SK-N-DZ (cell line): ENCODE measurements at regions not wholly inside any gene's neighbourhood (a gene's known extent, or its start where the extent isn't known, plus 50 kb on each side); places are given as distances from the start of the nearest gene placed in this dataset.

Experiments
- DNase-seq: peaks from one replicate; pipeline ENCODE4 v3.0.0-alpha.2; 2015; ENCODE audit warnings: low spot score

DNA sequence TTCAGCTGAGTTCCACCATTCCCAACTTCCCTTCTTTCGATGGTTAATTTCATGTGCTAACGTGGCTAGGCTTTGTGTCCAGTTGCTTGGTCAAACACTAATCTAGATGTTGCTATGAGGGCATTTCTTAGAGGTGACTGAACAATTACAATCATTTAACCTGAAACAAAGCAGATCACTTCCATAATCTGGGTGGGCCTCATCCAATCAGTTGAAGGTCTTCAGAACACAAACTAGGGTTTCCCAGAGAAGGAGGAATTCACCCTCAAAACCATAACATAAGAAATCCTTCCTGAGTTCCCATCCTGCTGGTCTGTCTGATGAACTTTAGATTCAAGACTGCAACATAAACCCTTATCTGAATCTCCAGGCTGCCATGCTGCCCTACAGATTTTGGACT, 2381.7 kb downstream of the MAT2B start:
- no peak for DNase-seq

DNA sequence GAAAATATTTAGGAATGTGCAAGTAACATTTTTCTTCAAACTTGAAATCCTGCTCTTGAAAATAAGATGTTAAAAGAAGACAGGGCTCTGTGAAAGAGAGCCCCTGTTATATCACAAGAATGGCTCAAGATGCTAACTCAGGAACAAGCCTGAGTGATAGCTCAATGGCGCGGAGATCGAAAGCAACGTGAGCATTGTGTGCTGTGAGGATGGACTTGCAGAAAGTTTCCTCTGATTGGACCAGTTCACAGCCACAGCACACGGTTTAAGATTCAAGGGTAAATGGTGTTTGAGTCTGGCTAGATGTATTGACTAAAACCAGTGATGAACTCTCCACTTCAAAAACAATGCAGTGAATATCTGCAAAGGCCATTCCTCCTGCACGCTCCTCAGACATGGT, 2387.0 kb downstream of the MAT2B start:
- DNase-seq, result no peak

DNA sequence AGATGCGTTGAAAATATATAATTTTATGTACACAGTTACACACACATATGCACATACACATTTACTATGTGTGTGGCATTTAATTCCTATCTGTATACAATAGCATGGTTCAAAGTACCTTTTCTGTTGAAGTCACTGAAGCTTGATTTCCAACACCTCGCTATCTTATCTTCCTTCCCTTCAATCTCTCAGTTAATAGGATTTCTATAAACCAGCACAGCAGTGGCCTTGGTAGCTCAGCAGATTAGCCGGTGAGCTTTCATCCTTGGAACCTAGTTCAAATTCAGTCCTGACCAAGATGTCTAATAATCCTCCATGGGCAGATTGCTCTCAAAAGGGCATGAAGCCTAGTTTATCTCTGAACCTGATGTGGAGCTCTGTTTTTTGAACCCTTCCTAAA, 2389.5 kb downstream of the MAT2B start:
- DNase-seq, result no peak

DNA sequence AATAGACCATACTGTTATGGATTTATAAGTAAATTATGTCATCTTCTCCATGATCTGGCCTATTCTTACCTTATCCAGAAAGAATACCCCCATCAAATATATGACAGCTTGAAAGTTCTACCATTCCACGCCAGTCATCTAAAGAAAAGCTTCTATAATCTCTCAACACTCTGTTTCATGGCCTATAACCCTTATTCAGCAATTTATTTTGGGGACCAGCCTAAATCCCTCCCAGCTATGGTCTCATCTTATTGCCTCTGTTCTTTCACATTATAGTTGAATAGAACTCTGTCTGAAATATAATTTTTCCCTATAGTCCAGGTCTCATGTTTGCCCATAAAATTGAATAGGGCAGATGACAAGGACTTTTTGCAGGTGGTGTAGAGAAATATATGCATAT, 2387.6 kb upstream of the WWC1 start:
- DNase-seq, result no peak

DNA sequence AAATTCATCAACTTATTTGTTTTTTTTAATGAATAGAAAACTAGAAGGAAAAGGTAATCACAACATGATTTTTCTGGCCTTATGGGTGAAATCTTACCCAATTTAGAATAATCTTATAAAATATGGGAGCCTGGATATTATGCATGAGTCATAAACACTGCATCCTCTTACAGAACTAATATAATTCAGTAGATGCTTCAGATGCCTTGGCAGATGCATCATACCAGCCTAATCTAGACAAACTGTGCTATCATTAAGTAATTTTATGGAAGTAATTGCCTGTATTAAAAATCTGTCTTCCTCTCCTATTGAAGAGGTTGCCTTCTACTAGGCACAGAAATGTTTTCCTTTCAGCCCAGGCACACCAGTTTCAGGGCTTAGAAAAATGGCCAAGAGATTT, 2384.6 kb upstream of the WWC1 start:
- DNase-seq, result no peak

DNA sequence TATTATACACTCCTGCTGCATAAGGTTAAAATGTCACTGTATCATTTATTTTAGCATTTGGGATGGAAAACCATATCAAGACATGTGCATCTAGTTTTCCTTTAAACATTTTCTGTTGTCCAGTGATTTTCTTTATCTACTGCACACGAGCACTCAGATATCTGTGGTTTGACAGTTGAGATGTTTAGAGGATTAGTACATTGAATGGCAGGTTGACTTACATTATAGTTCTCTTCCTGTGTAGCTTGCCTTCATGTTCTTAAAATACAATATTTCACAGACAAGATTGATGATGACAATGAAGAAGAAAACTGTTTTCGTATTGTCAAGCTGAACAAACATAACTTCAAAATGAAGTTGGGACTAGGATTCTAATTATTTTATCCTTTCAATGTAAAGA, 2378.4 kb upstream of the WWC1 start:
- no peak for DNase-seq

DNA sequence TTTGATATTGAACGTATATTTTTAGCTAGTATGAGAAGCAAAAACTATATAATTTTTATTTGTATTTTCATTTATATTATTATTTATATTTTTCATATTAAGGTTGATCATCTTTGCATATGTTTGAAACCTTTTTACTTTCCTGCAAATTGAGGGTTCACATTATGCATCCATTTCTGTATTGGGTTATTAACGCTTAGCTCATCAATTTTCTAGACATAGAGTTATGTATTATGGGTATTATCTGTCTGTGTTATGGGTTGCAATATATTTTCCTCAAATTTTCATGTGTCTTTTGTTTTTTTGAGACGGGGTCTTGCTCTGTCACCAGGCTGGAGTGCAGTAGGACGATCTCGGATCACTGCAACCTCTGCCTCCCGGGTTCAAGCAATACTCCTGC, 2377.0 kb upstream of the WWC1 start:
- DNase-seq, result no peak

DNA sequence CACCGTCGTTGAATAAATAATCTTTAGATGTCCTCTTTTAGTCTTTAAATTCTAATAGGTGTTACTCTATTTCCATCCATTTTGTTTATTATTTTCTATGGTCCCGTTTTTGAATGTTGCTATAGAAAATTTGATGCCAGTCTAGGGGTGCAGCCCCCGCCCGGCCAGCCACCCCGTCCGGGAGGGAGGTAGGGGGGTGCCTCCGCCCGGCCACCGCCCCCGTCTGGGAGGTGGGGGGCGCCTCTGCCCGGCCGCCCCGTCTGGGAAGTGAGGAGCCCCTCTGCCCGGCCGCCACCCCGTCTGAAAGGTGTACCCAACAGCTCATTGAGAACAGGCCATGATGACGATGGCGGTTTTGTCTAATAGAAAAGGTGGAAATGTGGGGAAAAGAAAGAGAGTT, 2372.2 kb upstream of the WWC1 start:
- DNase-seq, result no peak

DNA sequence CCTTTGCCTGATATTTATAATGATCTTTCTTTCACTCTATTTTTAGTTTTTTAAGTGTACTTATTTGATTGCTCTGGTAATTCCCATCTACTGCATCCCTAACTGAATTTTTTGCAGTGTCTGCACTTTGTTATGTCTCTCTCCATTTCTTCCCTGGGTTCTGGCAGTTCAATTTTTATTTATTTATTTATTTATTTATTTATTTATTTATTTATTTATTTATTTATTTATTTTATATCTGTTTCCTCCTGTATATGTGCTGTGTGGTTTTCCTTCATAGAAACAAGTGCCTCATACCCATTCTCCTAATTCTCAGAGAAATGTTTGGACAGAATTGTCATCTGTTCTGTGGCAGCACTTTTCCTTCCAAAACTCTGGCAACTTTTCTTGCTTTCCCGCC, 2370.8 kb upstream of the WWC1 start:
- DNase-seq, result no peak

DNA sequence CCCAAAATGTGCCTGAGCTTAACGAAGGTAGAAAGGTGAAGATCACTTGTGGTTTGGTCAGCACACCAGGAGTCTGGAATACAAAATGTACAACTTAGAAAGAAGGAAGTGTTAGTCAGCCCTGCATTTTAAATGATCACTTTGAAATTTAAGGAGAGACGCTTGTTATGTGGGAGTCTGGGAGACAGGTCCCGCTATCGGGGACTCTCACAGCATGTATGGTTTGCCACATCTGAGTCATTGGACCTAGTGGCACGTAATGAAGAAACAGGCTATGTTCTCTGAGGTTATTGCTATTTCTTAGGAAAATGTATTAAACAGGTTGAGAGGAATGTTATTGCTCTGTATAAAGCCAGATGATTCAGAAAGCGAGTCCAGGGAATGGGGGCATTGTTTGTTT, 2362.5 kb upstream of the WWC1 start:
- no peak for DNase-seq

DNA sequence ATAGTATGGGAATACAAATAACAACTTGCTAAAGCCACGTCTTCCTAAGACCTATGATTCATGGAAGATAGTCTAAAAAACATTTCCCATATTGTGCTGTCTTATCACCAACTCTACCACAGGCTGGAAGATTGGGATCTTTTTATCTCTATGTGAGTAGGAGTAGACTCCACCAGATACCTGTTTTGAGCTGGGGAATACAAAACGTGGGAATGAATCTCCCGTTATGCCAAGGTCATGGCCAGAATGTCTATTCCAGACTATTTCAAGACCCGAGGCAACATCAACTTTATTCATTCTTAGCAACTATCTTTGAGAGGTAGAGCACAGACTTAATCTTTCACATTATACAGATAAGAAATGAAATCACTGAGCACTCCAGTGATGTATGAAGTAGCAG, 2350.9 kb upstream of the WWC1 start:
- DNase-seq, result no peak

DNA sequence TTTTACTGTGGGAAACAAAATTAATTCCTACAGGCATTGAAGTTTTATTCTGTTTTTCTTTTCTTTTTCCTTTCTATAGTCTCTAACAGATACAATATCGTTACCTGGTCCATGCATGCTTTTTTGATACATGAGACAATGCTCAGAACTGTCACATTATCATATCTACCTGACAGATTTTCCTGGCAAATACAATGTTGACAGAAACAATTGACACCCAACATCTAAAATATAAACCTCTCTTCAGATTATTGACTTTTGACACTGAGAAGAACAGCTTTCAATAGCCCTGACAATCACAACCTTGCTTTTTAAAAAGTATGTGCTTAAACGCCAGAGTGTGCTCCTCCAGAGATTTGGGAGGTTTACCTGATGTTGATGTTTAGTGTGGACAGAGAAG, 2334.6 kb upstream of the WWC1 start:
- no peak for DNase-seq

DNA sequence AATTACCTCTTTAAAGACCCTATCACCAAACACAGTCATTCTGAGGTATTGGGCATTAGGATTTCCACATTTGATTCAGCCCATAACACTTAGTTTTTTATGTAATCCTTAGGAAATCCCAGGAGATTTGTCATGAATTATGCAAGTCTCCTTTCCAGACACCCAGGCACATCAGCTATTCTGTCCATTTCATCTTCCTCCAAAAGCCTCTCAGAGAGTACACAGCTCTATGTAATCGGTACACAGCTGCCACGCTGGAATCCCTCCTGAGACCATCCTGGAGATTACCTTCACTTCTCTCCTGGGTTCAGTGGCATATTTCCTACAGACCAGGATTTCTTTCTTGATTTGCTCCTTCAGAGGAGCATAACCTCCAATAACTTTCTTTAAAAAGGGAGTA, 2309.8 kb upstream of the WWC1 start:
- DNase-seq, result no peak

DNA sequence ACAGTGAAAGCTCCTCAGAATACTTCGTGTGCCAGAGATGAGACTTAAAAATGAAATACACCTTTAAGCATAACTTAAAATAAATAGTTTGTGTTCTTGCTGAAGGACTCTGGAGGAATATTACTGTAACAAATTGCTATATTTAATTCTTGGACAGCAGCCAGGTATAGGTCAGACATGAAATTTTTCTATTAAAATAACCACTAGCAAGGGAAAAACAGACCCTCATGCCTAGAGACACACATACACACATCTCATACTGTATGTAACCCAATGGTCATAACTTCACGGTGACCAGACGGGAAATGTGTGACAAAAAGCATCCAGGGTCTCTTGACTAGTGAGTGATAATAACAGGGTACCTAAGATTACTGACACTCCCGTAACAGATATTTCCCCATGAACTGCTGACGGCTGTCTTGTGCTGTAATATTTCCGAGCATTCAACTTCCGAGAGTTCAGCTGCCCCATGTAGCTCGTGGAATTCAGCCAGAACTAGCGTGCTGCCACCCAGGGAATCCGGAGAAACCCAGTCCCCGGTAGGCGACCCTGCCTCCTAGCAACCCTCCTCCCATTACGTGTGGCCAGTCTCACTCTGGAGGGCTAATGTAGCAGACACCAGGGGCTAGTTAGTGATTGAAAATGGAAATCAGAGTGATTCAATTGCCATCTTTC, 2295.1 kb upstream of the WWC1 start:
- no peak for DNase-seq

DNA sequence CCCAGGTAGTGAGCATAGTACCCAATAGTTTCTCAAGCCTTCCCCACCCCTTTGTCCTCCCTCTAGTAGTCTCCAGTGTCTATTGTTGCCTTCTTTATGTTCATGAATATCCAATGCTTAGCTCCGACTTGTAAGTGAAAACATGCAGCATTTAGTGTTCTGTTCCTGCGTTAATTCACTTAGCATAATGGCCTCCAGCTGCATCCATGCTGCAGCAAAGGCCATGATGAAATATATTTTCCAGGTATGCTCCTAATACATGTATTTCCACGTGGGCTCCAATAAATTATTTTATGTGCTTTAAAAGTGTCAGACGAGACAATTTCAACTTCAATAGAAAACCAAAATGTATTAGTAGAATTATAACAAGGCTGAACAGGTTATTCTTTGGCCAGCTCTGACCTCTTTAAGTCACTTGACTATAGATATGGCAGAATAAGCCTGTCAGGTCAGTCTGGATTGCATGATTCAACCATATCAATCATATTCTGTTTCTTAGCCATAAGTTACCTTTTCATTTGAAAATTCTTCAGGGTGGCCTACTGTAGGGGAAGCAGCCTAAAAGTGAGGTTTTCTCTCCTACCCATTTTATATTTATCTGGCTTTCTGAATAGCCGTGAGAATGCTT, 2291.6 kb upstream of the WWC1 start:
- DNase-seq, result peak; percentile 87

DNA sequence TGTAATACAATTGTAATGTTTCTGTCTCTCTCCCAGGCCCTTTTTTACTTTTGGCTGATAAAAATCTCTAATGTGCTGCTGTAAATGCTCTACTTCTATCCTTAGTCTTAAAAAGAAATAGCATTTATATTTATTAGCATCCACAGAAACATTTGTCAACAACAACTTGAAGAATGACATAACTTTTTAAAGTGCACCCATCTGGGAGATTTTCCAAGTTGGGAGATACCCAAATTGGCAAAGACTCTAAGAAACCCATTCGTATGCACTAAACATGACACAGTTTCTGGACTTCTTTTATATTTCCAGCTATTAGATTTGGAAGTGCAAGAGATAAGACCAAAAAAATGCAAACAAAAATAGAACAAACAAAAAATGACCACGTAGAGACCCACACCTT, 2287.4 kb upstream of the WWC1 start:
- no peak for DNase-seq

DNA sequence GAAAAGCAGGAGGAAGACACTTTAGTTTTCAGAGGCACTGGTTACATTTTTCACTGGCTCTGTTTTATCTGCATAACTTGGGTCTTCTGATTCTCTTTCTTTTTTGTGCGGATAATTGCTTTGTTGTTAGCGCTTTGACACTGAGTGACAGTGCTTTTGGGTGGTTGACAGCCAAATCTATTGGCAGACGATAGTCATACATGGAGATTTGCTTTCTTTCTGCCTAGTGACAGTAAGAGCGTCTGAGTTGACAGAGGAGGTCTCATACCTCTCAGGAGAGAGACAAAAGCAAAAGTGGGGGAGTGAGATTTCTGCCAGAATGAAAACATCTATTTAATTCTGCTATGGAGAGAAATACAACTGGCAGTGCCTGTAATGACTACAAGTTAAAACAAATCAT, 2278.0 kb upstream of the WWC1 start:
- DNase-seq, result no peak

DNA sequence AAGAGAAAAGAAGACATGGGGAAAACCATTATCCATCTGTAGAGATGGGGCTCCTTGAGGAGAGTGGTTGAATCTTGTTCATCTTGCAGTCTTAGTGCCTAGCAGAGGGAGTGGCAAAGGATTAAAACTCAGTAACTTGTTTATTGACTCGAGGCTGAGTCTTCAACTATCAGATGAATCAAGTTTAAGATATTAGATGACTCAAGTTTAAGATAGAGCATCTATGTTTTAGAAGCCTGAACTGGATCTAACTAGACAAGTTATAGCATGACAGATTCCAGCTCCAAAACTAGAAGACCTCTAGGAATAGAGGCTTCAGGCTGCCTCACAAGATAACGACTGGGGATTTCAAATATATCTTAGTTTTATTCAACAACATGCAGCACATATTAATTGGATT, 2277.2 kb upstream of the WWC1 start:
- DNase-seq, result no peak

DNA sequence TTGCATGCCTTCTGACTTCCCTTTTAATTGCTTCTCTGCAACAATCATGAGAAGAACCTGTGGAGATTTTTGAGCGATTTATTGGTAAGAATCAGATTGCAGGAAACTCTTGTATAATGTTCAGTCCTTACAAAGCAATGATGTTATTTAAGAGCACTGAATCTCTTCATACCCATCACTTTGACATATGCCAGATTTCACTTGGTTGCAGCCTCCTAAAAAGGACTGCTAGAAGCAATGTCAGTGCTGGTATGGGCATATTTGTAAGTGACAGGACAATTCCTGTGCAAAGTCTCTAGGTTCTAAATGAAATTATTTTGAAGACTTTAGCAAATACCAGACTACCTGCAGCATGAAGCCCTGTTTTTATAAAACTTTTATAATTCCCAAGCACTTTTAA, 2272.7 kb upstream of the WWC1 start:
- DNase-seq, result peak; percentile 85

DNA sequence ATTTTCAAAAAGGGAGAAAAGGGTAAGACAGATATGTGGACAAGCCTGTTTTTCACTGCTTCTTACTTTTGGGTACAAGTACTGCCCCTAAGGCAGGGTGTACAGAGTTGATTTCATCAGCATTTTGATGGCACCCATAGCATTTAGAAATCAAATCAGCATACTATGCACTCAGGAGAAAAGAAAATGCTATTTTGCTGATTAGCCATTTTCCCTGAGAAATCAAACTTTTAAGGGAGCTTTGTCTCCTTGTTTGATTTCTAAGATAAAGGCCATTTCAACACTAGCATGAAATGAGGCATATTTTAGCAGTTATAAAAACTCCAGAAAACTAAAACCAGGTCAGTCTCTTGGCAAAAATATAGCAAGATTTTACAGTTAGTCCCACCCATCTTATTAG, 2269.4 kb upstream of the WWC1 start:
- no peak for DNase-seq

DNA sequence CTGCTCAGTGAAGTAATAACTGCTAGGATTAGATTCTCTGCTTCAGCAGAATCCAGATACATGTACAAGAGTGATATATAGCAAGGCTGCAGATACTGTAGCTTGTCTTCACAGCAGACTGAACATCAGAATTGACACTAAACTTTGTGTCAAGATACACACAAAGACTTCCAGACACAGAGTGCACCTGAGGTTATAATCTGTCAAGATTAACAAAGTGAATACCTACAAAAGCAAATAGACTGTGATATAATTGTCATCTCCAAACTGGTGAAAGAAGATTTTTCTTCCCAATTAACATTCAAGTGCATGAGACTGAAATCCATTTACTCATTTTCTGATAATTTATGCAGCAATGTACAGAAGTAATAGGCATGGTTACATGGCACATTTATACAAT, 2266.5 kb upstream of the WWC1 start:
- DNase-seq, result no peak

DNA sequence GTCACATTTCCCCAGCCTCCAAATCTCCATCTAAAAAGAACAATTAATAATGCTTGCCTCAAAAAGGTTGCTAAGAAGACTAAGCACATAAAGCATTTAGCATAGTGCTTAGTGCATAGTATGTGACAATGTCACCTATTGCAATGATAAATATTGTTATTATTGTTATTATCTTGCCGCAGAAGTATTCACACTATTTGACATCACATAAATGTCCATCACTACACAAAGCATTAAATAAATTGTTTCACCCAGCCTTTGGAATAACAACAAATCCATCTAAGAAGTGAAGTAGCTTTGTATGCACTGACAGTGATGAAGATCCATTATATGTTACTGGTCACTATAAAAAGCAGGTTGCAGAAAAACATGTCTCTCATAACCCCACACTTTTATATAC, 2263.9 kb upstream of the WWC1 start:
- DNase-seq, result no peak

DNA sequence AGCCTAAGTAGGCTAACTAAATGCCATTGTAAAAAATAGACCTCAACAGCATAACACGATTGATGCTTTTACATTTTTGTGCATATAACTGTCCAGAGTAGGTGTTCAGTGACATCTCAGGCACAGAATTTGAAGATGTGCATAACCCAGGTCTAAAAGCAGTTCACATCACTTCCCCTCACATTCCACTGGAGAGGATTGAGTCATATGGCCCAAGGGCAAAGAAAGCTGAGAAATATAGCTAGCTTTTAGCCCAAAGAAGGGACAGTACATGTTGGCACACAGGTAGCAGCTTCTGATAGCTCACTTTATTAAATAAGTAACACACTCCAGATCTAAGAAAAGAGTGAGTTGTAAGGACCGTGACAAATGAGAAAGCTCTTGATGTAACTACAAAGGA, 2259.5 kb upstream of the WWC1 start:
- DNase-seq, result no peak

DNA sequence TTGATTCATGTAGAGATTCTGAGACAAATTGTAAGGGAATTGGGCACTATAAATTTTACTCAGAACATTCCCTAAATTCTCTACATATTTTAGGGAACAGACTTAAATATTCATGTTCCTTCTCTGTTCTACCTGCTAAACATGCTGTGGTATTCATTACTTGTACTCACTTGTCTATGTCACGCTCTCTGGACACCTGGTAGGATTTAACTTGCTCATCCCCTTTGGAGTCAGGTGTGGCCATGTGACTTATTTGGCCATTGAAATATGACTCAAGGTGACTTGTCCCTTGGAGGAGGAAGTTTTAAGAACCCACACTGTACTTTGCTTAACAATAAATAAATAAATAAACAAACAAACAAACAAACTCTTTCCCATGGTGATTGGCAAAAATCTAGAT, 2258.8 kb upstream of the WWC1 start:
- no peak for DNase-seq
